ENCODE measurements at regions not wholly inside any gene's neighbourhood (a gene's known extent, or its start where the extent isn't known, plus 50 kb on each side); places are given as distances from the start of the nearest gene placed in this dataset.

DNA sequence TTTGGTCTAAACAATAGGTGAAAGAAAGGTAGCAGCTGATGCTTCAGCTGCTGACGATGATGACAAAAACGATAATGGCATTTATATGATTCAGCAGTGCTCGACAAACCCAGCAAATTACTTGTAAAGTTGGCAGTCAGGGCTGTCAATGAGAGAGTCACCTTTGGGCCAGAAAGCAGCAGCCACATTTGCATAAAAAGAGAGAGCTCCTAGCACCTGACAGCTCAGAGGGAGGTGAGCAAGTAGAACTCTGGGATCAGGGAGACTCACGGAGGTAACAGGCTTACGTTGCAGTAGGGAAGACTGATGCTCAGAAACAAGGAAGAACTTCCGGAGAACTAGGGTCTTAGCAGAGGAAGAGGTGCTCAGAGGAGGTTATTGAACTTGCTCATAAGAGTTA, 291.9 kb upstream of the ZFHX3 start:
- H3K79me2 ChIP-seq (ENCODE audit: insufficient read depth, low read length): no peaks in the 10 kb centered on the region
- H3K27me3 ChIP-seq (ENCODE audit: insufficient read depth, low read length): no peaks in the 10 kb centered on the region
- no peak overlapping the region for H2AFZ ChIP-seq (ENCODE audit: low read length)
- no peak overlapping the region for H3K9ac ChIP-seq (ENCODE audit: low read length)
- no peaks in the 10 kb centered on the region for H4K20me1 ChIP-seq (ENCODE audit: insufficient read depth, low read length)
- H3K4me2 ChIP-seq (ENCODE audit: low read length): no peak overlapping the region
- TF ChIP-seq EZH2 (IDR thresholded peaks at IDR 0.05; ENCODE audit: borderline replicate concordance, low read length): no peak
- TF ChIP-seq, protein P1, sequence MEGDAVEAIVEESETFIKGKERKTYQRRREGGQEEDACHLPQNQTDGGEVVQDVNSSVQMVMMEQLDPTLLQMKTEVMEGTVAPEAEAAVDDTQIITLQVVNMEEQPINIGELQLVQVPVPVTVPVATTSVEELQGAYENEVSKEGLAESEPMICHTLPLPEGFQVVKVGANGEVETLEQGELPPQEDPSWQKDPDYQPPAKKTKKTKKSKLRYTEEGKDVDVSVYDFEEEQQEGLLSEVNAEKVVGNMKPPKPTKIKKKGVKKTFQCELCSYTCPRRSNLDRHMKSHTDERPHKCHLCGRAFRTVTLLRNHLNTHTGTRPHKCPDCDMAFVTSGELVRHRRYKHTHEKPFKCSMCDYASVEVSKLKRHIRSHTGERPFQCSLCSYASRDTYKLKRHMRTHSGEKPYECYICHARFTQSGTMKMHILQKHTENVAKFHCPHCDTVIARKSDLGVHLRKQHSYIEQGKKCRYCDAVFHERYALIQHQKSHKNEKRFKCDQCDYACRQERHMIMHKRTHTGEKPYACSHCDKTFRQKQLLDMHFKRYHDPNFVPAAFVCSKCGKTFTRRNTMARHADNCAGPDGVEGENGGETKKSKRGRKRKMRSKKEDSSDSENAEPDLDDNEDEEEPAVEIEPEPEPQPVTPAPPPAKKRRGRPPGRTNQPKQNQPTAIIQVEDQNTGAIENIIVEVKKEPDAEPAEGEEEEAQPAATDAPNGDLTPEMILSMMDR (IDR thresholded peaks at IDR 0.05; ENCODE audit: low read length): no peak
- H3K4me1 ChIP-seq (ENCODE audit: insufficient read depth, low read length, severe bottlenecking): no peaks in the 10 kb centered on the region
- H3F3A ChIP-seq (ENCODE audit: insufficient read depth, low read length): no peaks in the 10 kb centered on the region
- no peak overlapping the region for H3K4me3 ChIP-seq (ENCODE audit: low read depth, low read length, poor library complexity, severe bottlenecking)
- no peaks in the 10 kb centered on the region for H3K36me3 ChIP-seq (ENCODE audit: insufficient read depth, low read length)
- no peaks in the 10 kb centered on the region for H3K9me3 ChIP-seq (ENCODE audit: low read length)
- H3K27ac ChIP-seq (ENCODE audit: low read depth, low read length, poor library complexity, severe bottlenecking): no peak overlapping the region
- H3K9me2 ChIP-seq (ENCODE audit: low read depth, low read length): no peaks in the 10 kb centered on the region

DNA sequence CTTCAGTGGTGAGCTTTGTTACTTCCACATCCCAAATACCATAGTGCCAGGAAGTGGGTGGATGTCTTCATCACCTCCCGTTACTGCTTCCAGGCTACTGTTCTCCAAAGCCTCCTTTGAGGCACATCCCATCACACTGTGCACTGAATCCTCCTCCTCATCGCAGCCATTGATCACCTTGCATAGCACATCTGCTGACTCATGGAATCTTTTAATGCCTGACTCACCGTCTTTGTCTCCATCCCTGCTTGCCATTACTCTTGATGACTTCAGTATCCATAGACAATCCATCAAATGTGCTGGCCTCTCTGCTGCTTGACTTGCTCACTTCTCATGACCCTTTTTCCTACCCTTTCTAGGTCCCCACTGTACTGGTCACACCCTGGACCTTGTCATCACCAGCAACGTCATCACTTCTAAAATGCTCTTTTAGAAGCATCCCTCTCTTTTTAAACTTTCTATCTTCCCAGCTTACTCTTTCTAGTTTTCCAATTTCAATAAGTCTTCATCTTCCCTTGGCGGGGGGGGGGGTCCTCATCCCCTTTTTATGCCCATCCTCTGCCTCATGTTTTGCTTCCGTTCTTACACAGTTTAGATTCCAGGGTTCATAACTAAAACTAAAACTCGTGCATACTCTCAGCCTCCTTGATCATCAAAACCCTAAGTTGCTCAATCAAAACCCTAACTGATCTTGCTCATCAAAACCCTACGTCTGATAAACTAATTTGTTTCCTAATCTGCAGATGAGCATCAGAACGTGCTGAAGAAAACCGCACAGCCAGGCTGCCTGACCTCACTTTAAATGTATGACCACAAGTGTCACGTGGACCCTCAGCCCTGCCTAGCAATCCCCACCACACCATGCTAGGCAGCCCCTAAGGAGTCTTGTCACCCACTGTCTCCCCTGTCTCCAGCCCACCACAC, 289.7 kb upstream of the ZFHX3 start:
- Histone ChIP-seq H3K79me2 (ENCODE audit: insufficient read depth, low read length) (no peaks in the 10 kb centered on the region), H3K27me3 (ENCODE audit: insufficient read depth, low read length) (no peaks in the 10 kb centered on the region), H3K27ac (ENCODE audit: low read depth, low read length, poor library complexity, severe bottlenecking) (no peak overlapping the region), H4K20me1 (ENCODE audit: insufficient read depth, low read length) (no peaks in the 10 kb centered on the region), H3F3A (ENCODE audit: insufficient read depth, low read length) (no peaks in the 10 kb centered on the region), H3K36me3 (ENCODE audit: insufficient read depth, low read length) (no peaks in the 10 kb centered on the region), H3K9ac (ENCODE audit: low read length) (no peak overlapping the region), H3K4me3 (ENCODE audit: low read depth, low read length, poor library complexity, severe bottlenecking) (no peak overlapping the region), H3K9me2 (ENCODE audit: low read depth, low read length) (no peaks in the 10 kb centered on the region), H3K4me2 (ENCODE audit: low read length) (no peak overlapping the region), H3K4me1 (ENCODE audit: insufficient read depth, low read length, severe bottlenecking) (no peaks in the 10 kb centered on the region), H3K9me3 (ENCODE audit: low read length) (no peaks in the 10 kb centered on the region), H2AFZ (ENCODE audit: low read length) (no peak overlapping the region)
- TF ChIP-seq EZH2 (IDR thresholded peaks at IDR 0.05; ENCODE audit: borderline replicate concordance, low read length): no peak
- TF ChIP-seq, protein P1 (IDR thresholded peaks at IDR 0.05; ENCODE audit: low read length): no peak

DNA sequence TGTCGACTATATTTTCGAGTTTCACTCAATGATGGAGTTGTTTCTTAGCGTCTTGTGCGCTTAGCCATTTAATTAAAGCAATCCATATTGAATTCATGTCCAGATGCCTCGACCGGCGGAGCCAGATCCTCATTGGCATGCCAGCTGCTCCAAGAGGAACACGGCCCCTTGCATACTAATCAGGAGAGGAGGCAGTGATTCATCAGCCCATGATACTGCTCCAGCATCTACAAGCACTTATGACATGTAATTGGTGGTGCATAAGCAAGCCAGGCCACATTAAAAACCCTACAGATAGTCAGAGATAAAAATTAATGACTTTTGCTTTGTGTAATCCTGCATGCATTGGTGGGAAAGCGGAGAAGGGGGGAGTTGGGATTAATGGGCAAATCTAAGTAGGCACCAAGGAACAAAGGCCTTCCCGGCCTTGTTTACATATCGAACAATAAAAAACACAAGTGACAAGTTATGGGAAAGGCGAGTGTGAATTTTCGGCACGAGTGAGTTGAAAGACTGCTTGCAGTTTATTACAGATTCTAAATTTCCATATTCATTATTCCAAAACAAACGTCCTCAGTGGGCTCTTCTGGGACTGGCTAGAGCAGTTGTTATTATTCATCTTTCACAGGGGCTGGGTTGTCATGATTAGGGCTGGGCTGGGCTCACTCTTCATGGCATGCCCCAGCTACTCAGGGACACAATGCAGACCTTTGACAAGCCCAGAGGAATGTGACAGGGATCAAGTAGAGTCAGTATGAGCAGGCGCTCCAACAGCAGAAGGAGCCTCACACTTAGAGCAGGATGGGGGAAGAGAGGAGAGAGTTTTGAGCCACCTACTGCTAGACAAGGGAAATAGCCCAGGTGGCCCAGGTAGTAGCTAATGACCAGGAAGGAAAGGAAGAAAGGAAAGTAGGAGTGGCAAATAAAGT, 281.7 kb upstream of the ZFHX3 start:
- TF ChIP-seq EZH2 (IDR thresholded peaks at IDR 0.05; ENCODE audit: borderline replicate concordance, low read length): no peak
- TF ChIP-seq, protein P1 (IDR thresholded peaks at IDR 0.05; ENCODE audit: low read length): no peak
- Histone ChIP-seq H3K27me3 (ENCODE audit: insufficient read depth, low read length) (no peaks in the 10 kb centered on the region), H2AFZ (ENCODE audit: low read length) (no peak overlapping the region), H3K9me3 (ENCODE audit: low read length) (no peaks in the 10 kb centered on the region), H3K4me3 (ENCODE audit: low read depth, low read length, poor library complexity, severe bottlenecking) (no peak overlapping the region), H3K4me2 (ENCODE audit: low read length) (no peak overlapping the region), H3K4me1 (ENCODE audit: insufficient read depth, low read length, severe bottlenecking) (no peaks in the 10 kb centered on the region), H3K9ac (ENCODE audit: low read length) (no peak overlapping the region), H3K79me2 (ENCODE audit: insufficient read depth, low read length) (no peaks in the 10 kb centered on the region), H3F3A (ENCODE audit: insufficient read depth, low read length) (no peaks in the 10 kb centered on the region), H3K27ac (ENCODE audit: low read depth, low read length, poor library complexity, severe bottlenecking) (no peak overlapping the region), H3K36me3 (ENCODE audit: insufficient read depth, low read length) (no peaks in the 10 kb centered on the region), H3K9me2 (ENCODE audit: low read depth, low read length) (no peaks in the 10 kb centered on the region), H4K20me1 (ENCODE audit: insufficient read depth, low read length) (no peaks in the 10 kb centered on the region)
